PC-9 (cell line): ENCODE measurements at regions not wholly inside any gene's neighbourhood (a gene's known extent, or its start where the extent isn't known, plus 50 kb on each side); places are given as distances from the start of the nearest gene placed in this dataset.
"Not testable (repeated sequence)": the region's sequence is repeated elsewhere in the genome, so short reads cannot be mapped to it uniquely, and the experiment has no call there.

Experiments used
- EZH2 ChIP-seq: fragments of 200-600 bp; sonication (generic); IDR thresholded peaks from 2 replicates; pipeline ENCODE4 v1.8.0; 2017; ENCODE audit warnings: antibody characterized with exemption, low read depth
- TF ChIP-seq, protein P1 (sequence below): fragments of 200-600 bp; sonication (generic); conservative IDR thresholded peaks from 2 replicates; pipeline ENCODE4 v1.6.1; 2017; ENCODE audit warnings: mixed run types, antibody characterized with exemption, mild to moderate bottlenecking, moderate library complexity

DNA sequence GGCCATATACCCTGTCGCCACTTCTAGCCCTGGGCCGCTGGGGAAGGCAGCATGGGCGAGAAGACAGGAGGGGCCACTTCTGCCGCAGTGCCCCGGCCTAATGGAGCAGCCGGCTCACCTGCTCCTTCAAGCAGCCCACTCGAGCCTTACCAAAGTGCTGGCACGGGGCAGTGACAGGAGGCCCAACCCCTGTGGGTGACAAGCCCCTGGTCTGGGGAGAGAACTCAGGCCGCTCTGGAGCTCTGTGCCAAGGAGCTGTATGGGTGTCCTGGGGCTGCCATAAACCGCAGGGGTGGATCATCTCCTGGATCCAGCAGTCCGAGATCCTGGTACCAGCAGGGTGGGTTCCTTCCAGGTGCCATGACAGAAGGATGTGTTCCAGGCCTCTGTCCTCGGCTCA is 3029.0 kb upstream of the TEKT4 start:
- TF ChIP-seq, protein P1, sequence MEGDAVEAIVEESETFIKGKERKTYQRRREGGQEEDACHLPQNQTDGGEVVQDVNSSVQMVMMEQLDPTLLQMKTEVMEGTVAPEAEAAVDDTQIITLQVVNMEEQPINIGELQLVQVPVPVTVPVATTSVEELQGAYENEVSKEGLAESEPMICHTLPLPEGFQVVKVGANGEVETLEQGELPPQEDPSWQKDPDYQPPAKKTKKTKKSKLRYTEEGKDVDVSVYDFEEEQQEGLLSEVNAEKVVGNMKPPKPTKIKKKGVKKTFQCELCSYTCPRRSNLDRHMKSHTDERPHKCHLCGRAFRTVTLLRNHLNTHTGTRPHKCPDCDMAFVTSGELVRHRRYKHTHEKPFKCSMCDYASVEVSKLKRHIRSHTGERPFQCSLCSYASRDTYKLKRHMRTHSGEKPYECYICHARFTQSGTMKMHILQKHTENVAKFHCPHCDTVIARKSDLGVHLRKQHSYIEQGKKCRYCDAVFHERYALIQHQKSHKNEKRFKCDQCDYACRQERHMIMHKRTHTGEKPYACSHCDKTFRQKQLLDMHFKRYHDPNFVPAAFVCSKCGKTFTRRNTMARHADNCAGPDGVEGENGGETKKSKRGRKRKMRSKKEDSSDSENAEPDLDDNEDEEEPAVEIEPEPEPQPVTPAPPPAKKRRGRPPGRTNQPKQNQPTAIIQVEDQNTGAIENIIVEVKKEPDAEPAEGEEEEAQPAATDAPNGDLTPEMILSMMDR: not testable (repeated sequence)
- TF ChIP-seq EZH2: not testable (repeated sequence)
